ENCODE measurements at regions not wholly inside any gene's neighbourhood (a gene's known extent, or its start where the extent isn't known, plus 50 kb on each side); places are given as distances from the start of the nearest gene placed in this dataset.

DNA sequence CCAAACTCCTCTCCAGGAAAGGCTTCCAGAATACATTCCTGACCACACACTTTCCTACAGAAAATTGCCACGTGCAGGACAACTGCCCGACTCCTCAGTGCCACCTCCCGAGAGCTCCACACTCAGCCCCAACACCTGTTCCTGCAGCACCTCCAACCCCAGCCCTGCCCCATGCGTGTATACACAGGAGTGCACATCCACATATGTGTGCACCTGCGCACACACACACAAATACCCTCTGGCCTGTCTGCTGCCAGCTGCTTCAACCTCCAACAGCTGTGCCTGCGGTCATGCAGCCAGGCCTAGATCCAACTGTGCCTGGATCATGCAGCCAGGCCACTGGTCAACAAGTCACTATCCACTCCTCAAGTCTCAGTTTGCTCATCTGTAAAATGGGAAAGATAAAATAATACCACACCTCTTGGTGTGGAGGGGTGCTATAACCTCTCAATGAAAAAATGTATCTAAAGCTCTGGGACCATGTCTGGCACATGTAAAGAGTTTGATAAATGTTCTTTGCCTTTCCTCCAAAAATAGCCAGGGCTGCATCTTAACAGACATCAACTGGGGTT lies 152.1 kb upstream of the ID2 start:
- Histone ChIP-seq H3K27ac (no peak overlapping the region), H3K4me3 (no peak overlapping the region), H3K9me3 (peaks cover 16% of the 10 kb centered on the region), H3K4me1 (no peaks in the 10 kb centered on the region), H3K4me2 (no peak overlapping the region)
- FAIRE-seq (no peak), ATAC-seq (no peak), DNase-seq (ENCODE audit: low read depth in 1 of 2, low spot score in 1 of 2) (no peak)
- 92% methylated on average over 6 of the region's 6 CpGs for WGBS (ENCODE audit: missing lambda C conversion rate)
- no peak for TF ChIP-seq MAZ (IDR thresholded peaks at IDR 0.05; ENCODE audit: borderline replicate concordance, low read depth, low read length)
- no peak for TF ChIP-seq SREBF2 (IDR thresholded peaks at IDR 0.05)
- TF ChIP-seq EP300 (IDR thresholded peaks at IDR 0.05) = no peak
- POLR2A ChIA-PET = no interaction called here
- CTCF ChIA-PET = interaction anchor here (0.5 to 1.1 kb wide), 2 partner anchors 8 to 368 kb away, joined by 3 to 4 read pairs; no protein-coding TSS in a partner anchor

DNA sequence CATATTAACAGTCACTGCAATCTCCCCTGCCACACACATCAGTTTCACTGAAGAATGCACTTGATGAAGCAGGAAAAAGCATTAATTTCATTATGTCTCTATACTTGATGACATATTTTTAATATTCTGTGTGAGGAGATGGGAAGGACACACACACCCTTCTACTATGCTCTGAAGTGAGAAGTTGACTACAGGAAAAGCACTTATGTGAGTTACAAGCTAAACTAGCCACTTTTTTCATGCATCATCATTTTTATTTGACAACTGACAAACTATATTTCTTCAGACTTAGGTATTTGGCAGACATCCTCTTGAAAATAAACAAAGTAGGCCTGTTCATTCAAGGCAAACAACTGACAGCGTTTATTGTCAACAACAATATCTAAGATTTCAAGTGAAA lies 150.4 kb upstream of the ID2 start:
- FAIRE-seq = peak; percentile 23
- Histone ChIP-seq H3K9me3 (peaks cover 16% of the 10 kb centered on the region), H3K27ac (no peak overlapping the region), H3K4me3 (no peak overlapping the region), H3K4me2 (no peak overlapping the region), H3K4me1 (no peaks in the 10 kb centered on the region)
- ChIA-PET POLR2A (no interaction called here), CTCF (interaction anchor here (1.0 to 1.8 kb wide), 3 partner anchors 10 to 20 kb away, joined by 3 to 6 read pairs (median 4); no protein-coding TSS in a partner anchor)
- TF ChIP-seq ESRRA (IDR thresholded peaks at IDR 0.05; ENCODE audit: borderline replicate concordance, low read length) = no peak
- peak; percentile 84 for TF ChIP-seq MAFK (IDR thresholded peaks at IDR 0.05; ENCODE audit: partially characterized antibody)
- TF ChIP-seq, protein P1, sequence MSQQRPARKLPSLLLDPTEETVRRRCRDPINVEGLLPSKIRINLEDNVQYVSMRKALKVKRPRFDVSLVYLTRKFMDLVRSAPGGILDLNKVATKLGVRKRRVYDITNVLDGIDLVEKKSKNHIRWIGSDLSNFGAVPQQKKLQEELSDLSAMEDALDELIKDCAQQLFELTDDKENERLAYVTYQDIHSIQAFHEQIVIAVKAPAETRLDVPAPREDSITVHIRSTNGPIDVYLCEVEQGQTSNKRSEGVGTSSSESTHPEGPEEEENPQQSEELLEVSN (IDR thresholded peaks at IDR 0.05; ENCODE audit: borderline replicate concordance, low read depth) = no peak
- no peak for TF ChIP-seq RAD21 (conservative IDR thresholded peaks at IDR 0.05 in 1 of 2, IDR thresholded peaks at IDR 0.05 in 1 of 2)
- 34% methylated on average over 1 of the region's 1 CpG for WGBS (ENCODE audit: missing lambda C conversion rate)
- DNase-seq (ENCODE audit: low read depth in 1 of 2, low spot score in 1 of 2) = no peak
- ATAC-seq = no peak

DNA sequence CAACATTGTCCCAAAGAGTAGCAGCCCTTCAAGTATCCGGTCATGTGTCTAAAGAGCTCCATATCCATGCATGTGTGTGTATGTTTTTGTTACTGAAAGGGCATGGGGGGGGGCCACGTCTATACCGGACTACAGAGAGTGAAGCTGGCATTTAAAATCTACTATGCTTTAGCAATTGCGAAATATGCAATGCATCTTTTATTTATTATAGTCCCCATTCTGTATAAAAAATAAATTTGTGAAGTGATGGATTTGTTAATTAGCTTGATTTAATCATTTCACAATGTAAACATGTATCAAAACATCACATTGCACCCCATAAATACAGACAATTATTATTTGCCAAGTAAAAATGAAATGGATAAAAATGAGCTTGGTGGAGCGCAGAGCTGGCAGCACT lies 149.4 kb upstream of the ID2 start:
- ATAC-seq (no peak), DNase-seq (ENCODE audit: low read depth in 1 of 2, low spot score in 1 of 2) (no peak), FAIRE-seq (no peak)
- Histone ChIP-seq H3K4me2 (no peak overlapping the region), H3K9me3 (peaks cover 16% of the 10 kb centered on the region), H3K4me1 (no peaks in the 10 kb centered on the region), H3K27ac (no peak overlapping the region), H3K4me3 (no peak overlapping the region)
- ChIA-PET CTCF (interaction anchor here (1.1 to 1.8 kb wide), 3 partner anchors 11 to 197 kb away, joined by 3 to 6 read pairs (median 3); no protein-coding TSS in a partner anchor), POLR2A (no interaction called here)
- TF ChIP-seq HDAC2 (IDR thresholded peaks at IDR 0.05) (no peak), CEBPB (IDR thresholded peaks at IDR 0.05) (peak in 1 of 2 experiments; percentile 37; a peak in 2 of 4 replicates)
- WGBS (ENCODE audit: missing lambda C conversion rate) = 59% methylated on average over 5 of the region's 5 CpGs

DNA sequence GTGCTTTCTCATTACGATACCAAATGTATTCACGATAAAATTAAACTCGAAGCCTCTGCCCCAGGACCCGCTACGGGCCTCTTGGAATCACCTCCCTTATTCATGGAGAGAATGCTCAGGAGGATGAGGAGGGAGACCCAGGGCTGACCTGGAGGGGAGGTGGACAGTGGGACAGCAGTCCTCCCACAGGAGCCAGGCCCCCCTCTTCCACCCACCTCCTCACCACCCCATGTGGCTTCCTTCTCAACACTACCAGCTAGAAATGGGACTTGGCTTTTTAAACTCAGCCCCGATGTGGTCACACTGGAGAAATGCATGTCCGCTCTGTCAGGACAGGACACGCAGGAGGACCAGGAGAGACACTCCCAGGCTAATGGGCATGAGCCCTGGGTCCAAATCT lies 147.9 kb upstream of the ID2 start:
- FAIRE-seq (no peak), DNase-seq (ENCODE audit: low read depth in 1 of 2, low spot score in 1 of 2) (no peak), ATAC-seq (no peak)
- POLR2A ChIA-PET = no interaction called here
- Histone ChIP-seq H3K27ac (no peak overlapping the region), H3K4me1 (no peaks in the 10 kb centered on the region), H3K4me2 (no peak overlapping the region), H3K4me3 (no peak overlapping the region), H3K9me3 (peaks cover 16% of the 10 kb centered on the region)
- 87% methylated on average over 8 of the region's 8 CpGs for WGBS (ENCODE audit: missing lambda C conversion rate)
- CTCF ChIA-PET = interaction anchor here (1.4 kb wide), 1 partner anchor 10 kb away, joined by 3 read pairs; no protein-coding TSS in a partner anchor
- TF ChIP-seq KDM5A (IDR thresholded peaks at IDR 0.05) (no peak), ZSCAN20 (CRISPR knock-in tag; IDR thresholded peaks at IDR 0.05) (no peak), SMC3 (IDR thresholded peaks at IDR 0.05) (no peak), RAD21 (conservative IDR thresholded peaks at IDR 0.05 in 1 of 2, IDR thresholded peaks at IDR 0.05 in 1 of 2) (no peak)
- TF ChIP-seq, protein P2, sequence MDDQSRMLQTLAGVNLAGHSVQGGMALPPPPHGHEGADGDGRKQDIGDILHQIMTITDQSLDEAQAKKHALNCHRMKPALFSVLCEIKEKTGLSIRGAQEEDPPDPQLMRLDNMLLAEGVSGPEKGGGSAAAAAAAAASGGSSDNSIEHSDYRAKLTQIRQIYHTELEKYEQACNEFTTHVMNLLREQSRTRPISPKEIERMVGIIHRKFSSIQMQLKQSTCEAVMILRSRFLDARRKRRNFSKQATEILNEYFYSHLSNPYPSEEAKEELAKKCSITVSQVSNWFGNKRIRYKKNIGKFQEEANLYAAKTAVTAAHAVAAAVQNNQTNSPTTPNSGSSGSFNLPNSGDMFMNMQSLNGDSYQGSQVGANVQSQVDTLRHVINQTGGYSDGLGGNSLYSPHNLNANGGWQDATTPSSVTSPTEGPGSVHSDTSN (IDR thresholded peaks at IDR 0.05) = no peak
- TF ChIP-seq, protein P3, sequence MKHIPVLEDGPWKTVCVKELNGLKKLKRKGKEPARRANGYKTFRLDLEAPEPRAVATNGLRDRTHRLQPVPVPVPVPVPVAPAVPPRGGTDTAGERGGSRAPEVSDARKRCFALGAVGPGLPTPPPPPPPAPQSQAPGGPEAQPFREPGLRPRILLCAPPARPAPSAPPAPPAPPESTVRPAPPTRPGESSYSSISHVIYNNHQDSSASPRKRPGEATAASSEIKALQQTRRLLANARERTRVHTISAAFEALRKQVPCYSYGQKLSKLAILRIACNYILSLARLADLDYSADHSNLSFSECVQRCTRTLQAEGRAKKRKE (CRISPR knock-in tag; IDR thresholded peaks at IDR 0.05; ENCODE audit: low read depth) = no peak

DNA sequence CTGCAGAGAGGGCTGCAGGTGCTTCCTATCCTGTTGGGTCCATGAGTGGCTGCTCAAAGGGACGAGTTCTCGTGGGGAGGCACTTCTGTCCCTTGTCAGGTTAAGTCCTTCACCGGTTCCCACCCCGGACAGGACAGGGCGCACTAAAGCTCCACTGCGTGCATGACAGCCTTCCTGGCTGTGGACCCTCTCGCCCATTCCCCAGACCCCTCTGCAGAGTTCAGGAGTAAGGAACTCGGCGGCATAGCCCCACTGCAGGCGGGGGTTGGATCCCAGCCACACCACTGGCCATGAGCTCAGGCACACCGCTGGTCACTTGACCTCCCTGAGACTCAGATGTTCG lies 147.5 kb upstream of the ID2 start:
- 87% methylated on average over 11 of the region's 12 CpGs for WGBS (ENCODE audit: missing lambda C conversion rate)
- no peak for TF ChIP-seq RFX5 (IDR thresholded peaks at IDR 0.05)
- TF ChIP-seq CBX2 (IDR thresholded peaks at IDR 0.05; ENCODE audit: borderline replicate concordance, low read depth) = no peak
- TF ChIP-seq, protein P3 (CRISPR knock-in tag; IDR thresholded peaks at IDR 0.05; ENCODE audit: low read depth) = no peak
- TF ChIP-seq, protein P4, sequence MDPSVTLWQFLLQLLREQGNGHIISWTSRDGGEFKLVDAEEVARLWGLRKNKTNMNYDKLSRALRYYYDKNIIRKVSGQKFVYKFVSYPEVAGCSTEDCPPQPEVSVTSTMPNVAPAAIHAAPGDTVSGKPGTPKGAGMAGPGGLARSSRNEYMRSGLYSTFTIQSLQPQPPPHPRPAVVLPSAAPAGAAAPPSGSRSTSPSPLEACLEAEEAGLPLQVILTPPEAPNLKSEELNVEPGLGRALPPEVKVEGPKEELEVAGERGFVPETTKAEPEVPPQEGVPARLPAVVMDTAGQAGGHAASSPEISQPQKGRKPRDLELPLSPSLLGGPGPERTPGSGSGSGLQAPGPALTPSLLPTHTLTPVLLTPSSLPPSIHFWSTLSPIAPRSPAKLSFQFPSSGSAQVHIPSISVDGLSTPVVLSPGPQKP (IDR thresholded peaks at IDR 0.05; ENCODE audit: low read depth, low read length) = no peak
- no peak for TF ChIP-seq RARB (CRISPR knock-in tag; IDR thresholded peaks at IDR 0.05)
- TF ChIP-seq BHLHE40 (IDR thresholded peaks at IDR 0.05; ENCODE audit: low read depth, low read length) = no peak
- no peak for TF ChIP-seq ZNF302 (CRISPR knock-in tag; IDR thresholded peaks at IDR 0.05)
- TF ChIP-seq RAD21 (conservative IDR thresholded peaks at IDR 0.05 in 1 of 2, IDR thresholded peaks at IDR 0.05 in 1 of 2) = no peak
- no peak for TF ChIP-seq ZC3H11A (IDR thresholded peaks at IDR 0.05)
- no peak overlapping the region for H3K27ac ChIP-seq

More for the DNA sequence above, 147.5 kb upstream of the ID2 start:
- FAIRE-seq (no peak), ATAC-seq (no peak), DNase-seq (ENCODE audit: low read depth in 1 of 2, low spot score in 1 of 2) (no peak)
- Histone ChIP-seq H3K4me1 (no peaks in the 10 kb centered on the region), H3K9me3 (peaks cover 16% of the 10 kb centered on the region), H3K4me2 (no peak overlapping the region), H3K4me3 (no peak overlapping the region)
- CTCF ChIA-PET = interaction anchor here (0.7 to 1.4 kb wide), 2 partner anchors 9 to 110 kb away, joined by 3 read pairs; no protein-coding TSS in a partner anchor
- POLR2A ChIA-PET = no interaction called here
